GM12878 (cell line): ENCODE measurements at regions not wholly inside any gene's neighbourhood (a gene's known extent, or its start where the extent isn't known, plus 50 kb on each side); places are given as distances from the start of the nearest gene placed in this dataset.

Experiments used
- CBFB ChIP-seq: IDR thresholded peaks from 2 replicates; pipeline ENCODE4 v1.6.1; 2016; ENCODE audit warnings: antibody characterized with exemption, low read depth
- CTCF ChIP-seq, 3 experiments: IDR thresholded peaks in 2 of 3; conservative IDR thresholded peaks in 1 of 3; 2 replicates each; pipeline ENCODE4 v1.5.1; 2011; ENCODE audit warnings: low read depth in 3 of 3, low read length in 3 of 3, mild to moderate bottlenecking in 3 of 3, control low read depth in 2 of 3, moderate library complexity in 2 of 3, inconsistent platforms in 1 of 3, mixed read lengths in 1 of 3; ENCODE audit not compliant: control insufficient read depth in 2 of 3, insufficient read depth in 1 of 3; ENCODE audit errors: extremely low read depth in 1 of 3
- ELK1 ChIP-seq: IDR thresholded peaks from 2 replicates; pipeline ENCODE4 v1.6.1; 2012; ENCODE audit warnings: low read depth, low read length, improper control_type of control experiment
- IRF4 ChIP-seq: IDR thresholded peaks from 2 replicates; pipeline ENCODE4 v1.6.1; 2011; ENCODE audit warnings: low read depth, low read length
- POLR2A ChIP-seq: IDR thresholded peaks from 2 replicates; pipeline ENCODE4 v1.6.1; 2011; ENCODE audit warnings: low read depth, mild to moderate bottlenecking, low read length
- RBBP5 ChIP-seq: fragments of 200-600 bp; sonication (generic); conservative IDR thresholded peaks from 2 replicates; pipeline ENCODE4 v1.6.1; 2016
- SIN3A ChIP-seq: IDR thresholded peaks from 2 replicates; pipeline ENCODE4 v1.6.1; 2012; ENCODE audit warnings: low read depth, low read length, improper control_type of control experiment
- SIX5 ChIP-seq: IDR thresholded peaks from 2 replicates; pipeline ENCODE4 v1.6.1; 2011; ENCODE audit warnings: mild to moderate bottlenecking, low read depth, low read length, moderate library complexity; ENCODE audit not compliant: severe bottlenecking
- YY1 ChIP-seq: IDR thresholded peaks from 2 replicates; pipeline ENCODE4 v1.6.1; 2011; ENCODE audit warnings: low read depth, mild to moderate bottlenecking, low read length
- ZNF274 ChIP-seq: IDR thresholded peaks from one replicate; pipeline ENCODE4 v1.8.0; 2011; ENCODE audit not compliant: insufficient read length, insufficient read depth

- no peak for TF ChIP-seq POLR2A
- no peak for TF ChIP-seq IRF4
- TF ChIP-seq ELK1: no peak
- no peak for TF ChIP-seq SIX5
- no peak for TF ChIP-seq CBFB
- TF ChIP-seq YY1: no peak
- TF ChIP-seq CTCF (IDR thresholded peaks at IDR 0.05 in 2 of 3, conservative IDR thresholded peaks at IDR 0.05 in 1 of 3; ENCODE audit: control insufficient read depth in 2 of 3, extremely low read depth in 1 of 3, insufficient read depth in 1 of 3, low read depth in 3 of 3, low read length in 3 of 3): no peak
- TF ChIP-seq SIN3A: no peak
- TF ChIP-seq ZNF274: no peak
- no peak for TF ChIP-seq RBBP5
Observed at GRCh38 chr13:88074794-88075510, 403.8 kb downstream of the SLITRK5 start.
